ENCODE measurements at regions not wholly inside any gene's neighbourhood (a gene's known extent, or its start where the extent isn't known, plus 50 kb on each side); places are given as distances from the start of the nearest gene placed in this dataset.

- TF ChIP-seq POLR2AphosphoS5 (IDR thresholded peaks at IDR 0.05; ENCODE audit: borderline replicate concordance, low read depth, low read length) (no peak), EZH2 (IDR thresholded peaks at IDR 0.05) (no peak)
Observed at GRCh38 chr17:74147056-74147835, 56.2 kb upstream of the RPL38 start.

Measured in SK-N-MC (cell line).